ENCODE measurements at regions not wholly inside any gene's neighbourhood (a gene's known extent, or its start where the extent isn't known, plus 50 kb on each side); places are given as distances from the start of the nearest gene placed in this dataset.
"Not testable (repeated sequence)": the region's sequence is repeated elsewhere in the genome, so short reads cannot be mapped to it uniquely, and the experiment has no call there.

- H3K27ac Mint-ChIP-seq, result no peak overlapping the region
- H3K9me3 Mint-ChIP-seq, result peaks cover 7% of the 10 kb centered on the region
- no peak for TF ChIP-seq CTCF (IDR thresholded peaks at IDR 0.05; ENCODE audit: unreplicated experiment in 3 of 3)
- no peaks in the 10 kb centered on the region for H3K36me3 Mint-ChIP-seq (ENCODE audit: low read depth)
- no peaks in the 10 kb centered on the region for H3K4me1 Mint-ChIP-seq
- H3K4me3 Mint-ChIP-seq, result no peak overlapping the region
- H3K27me3 Mint-ChIP-seq (ENCODE audit: low read depth), result peaks cover 4% of the 10 kb centered on the region
Measured at GRCh38 chr16:6735631-6736030, 597.0 kb upstream of the RBFOX1 start.

DNA sequence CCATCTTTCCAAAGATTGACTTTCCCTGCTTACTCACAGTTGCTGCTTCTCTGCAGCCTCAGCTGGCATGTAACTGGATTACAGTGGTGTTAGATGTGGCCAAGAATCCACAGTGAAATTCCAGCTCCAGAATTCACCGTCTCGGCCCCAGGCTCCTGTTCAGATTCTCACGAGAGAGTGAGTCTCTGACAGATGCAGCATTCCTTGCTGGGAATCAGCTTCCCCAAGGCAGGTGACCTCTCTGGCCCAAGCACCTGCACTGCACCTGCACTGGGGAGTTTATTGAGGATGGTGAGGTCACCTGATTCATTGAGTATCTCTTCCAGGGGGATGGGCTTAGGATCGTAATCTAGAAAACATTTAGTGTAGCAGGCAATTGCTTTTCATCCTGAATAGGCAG, 600.5 kb upstream of the RBFOX1 start:
- Mint-ChIP-seq H3K9me3 (no peaks in the 10 kb centered on the region), H3K27ac (no peak overlapping the region), H3K4me1 (no peaks in the 10 kb centered on the region), H3K4me3 (no peak overlapping the region), H3K36me3 (ENCODE audit: low read depth) (no peaks in the 10 kb centered on the region), H3K27me3 (ENCODE audit: low read depth) (peaks cover 4% of the 10 kb centered on the region)
- TF ChIP-seq CTCF (IDR thresholded peaks at IDR 0.05; ENCODE audit: unreplicated experiment in 3 of 3), result no peak

DNA sequence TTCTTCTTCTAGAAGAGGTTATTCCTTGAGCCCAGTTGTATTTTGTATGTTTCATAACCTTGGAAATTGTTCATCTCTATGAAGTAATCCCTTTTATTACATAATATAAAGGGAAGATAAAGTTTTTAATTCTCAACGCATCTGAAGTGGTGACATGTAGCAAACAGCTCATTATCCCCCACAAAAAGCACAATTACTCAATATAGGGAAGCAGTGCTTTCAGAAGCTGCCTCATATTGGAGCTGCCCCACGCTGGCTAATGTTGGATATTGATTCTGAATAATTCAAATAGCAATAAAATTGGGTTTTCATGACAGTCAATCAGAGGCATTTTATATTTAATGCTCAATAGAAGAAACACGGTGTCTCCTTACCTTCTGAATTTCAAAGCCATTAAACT, 604.3 kb upstream of the RBFOX1 start:
- Mint-ChIP-seq H3K27ac (no peak overlapping the region), H3K36me3 (ENCODE audit: low read depth) (no peaks in the 10 kb centered on the region), H3K9me3 (no peaks in the 10 kb centered on the region), H3K27me3 (ENCODE audit: low read depth) (no peaks in the 10 kb centered on the region), H3K4me1 (no peaks in the 10 kb centered on the region), H3K4me3 (no peak overlapping the region)
- TF ChIP-seq CTCF (IDR thresholded peaks at IDR 0.05; ENCODE audit: unreplicated experiment in 3 of 3), result no peak

GRCh38 chr16:6726621-6727020, 606.0 kb upstream of the RBFOX1 start:
- Mint-ChIP-seq H3K36me3 (ENCODE audit: low read depth) (no peaks in the 10 kb centered on the region), H3K4me1 (no peaks in the 10 kb centered on the region), H3K9me3 (no peaks in the 10 kb centered on the region), H3K27me3 (ENCODE audit: low read depth) (no peaks in the 10 kb centered on the region), H3K27ac (no peak overlapping the region), H3K4me3 (no peak overlapping the region)
- TF ChIP-seq CTCF (IDR thresholded peaks at IDR 0.05; ENCODE audit: unreplicated experiment in 3 of 3), result no peak

DNA sequence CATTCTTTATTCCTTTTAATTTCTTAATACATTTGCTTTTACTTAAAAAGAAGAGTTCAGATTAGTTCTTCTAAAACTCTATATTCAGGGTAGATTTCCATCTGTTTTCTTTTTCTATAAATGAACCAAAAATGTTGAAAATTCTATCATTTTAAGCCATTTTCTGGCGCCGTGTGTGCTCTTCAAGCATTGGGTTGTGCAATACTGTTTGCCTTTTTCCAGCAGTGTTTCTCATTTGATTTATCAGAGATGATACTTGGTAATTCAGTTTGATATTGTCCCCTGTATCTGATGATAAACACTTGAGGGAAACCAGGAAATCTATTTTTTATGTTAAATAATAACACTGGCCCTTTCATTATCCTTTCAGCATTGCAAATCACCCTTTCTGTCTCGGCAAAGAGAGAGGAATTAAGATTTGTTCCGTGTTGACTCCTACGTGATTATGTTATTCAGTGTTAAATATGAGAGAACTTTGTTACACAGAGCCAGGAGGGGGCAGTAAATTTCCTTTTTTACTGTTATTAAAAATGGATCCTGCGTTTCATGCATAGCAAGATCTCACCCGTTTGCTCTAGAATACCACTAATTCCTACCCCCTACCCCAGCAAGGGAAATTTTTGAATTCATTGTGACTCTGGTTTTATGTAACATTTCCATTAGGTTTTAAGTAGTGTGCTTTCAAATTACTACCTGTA, 606.9 kb upstream of the RBFOX1 start:
- no peak overlapping the region for H3K27ac Mint-ChIP-seq
- no peaks in the 10 kb centered on the region for H3K27me3 Mint-ChIP-seq (ENCODE audit: low read depth)
- H3K9me3 Mint-ChIP-seq, result no peaks in the 10 kb centered on the region
- H3K4me1 Mint-ChIP-seq, result no peaks in the 10 kb centered on the region
- no peaks in the 10 kb centered on the region for H3K36me3 Mint-ChIP-seq (ENCODE audit: low read depth)
- H3K4me3 Mint-ChIP-seq, result no peak overlapping the region
- TF ChIP-seq CTCF (IDR thresholded peaks at IDR 0.05; ENCODE audit: unreplicated experiment in 3 of 3), result peak in 2 of 3 experiments; percentile 27

- not testable (repeated sequence) for H3K9me3 Mint-ChIP-seq; H3K36me3 Mint-ChIP-seq (ENCODE audit: low read depth); H3K27ac Mint-ChIP-seq; H3K4me1 Mint-ChIP-seq; H3K4me3 Mint-ChIP-seq; H3K27me3 Mint-ChIP-seq (ENCODE audit: low read depth)
Measured at GRCh38 chr16:6725206-6725605, 607.4 kb upstream of the RBFOX1 start.

Measured in nephron (organoid).